ES-I3 (cell line): ENCODE measurements at regions not wholly inside any gene's neighbourhood (a gene's known extent, or its start where the extent isn't known, plus 50 kb on each side); places are given as distances from the start of the nearest gene placed in this dataset.

Experiments used
- H3K36me3 ChIP-seq: 2 replicates; pipeline ENCODE4 v1.6.1; 2013; ENCODE audit warnings: mild to moderate bottlenecking, low read length, control low read depth, moderate library complexity; ENCODE audit not compliant: insufficient read depth
- H3K4me1 ChIP-seq: 2 replicates; pipeline ENCODE4 v1.6.1; 2013; ENCODE audit warnings: mild to moderate bottlenecking, control low read depth, low read length; ENCODE audit not compliant: insufficient read depth
- H3K9ac ChIP-seq: 2 replicates; pipeline ENCODE4 v1.6.1; 2013; ENCODE audit warnings: low read depth, mild to moderate bottlenecking, low read length, moderate library complexity
- H3K9me3 ChIP-seq: 2 replicates; pipeline ENCODE4 v1.6.1; 2013; ENCODE audit warnings: mild to moderate bottlenecking, low read length, moderate library complexity; ENCODE audit not compliant: control insufficient read depth, insufficient read depth

GRCh38 chr14:101137234-101137633 lies 233.7 kb upstream of the RTL1 start:
- H3K36me3 ChIP-seq = no peaks in the 10 kb centered on the region
- H3K9me3 ChIP-seq = no peaks in the 10 kb centered on the region; the same call in 1 of the 2 replicates
- H3K4me1 ChIP-seq = no peaks in the 10 kb centered on the region
- H3K9ac ChIP-seq = no peak overlapping the region

- Histone ChIP-seq H3K4me1 (no peaks in the 10 kb centered on the region; the same call in 1 of the 2 replicates), H3K9ac (no peak overlapping the region), H3K9me3 (no peaks in the 10 kb centered on the region; the same call in 1 of the 2 replicates), H3K36me3 (no peaks in the 10 kb centered on the region)
These were observed 244.3 kb upstream of the RTL1 start for GRCh38 chr14:101147848-101148247.

- H3K36me3 ChIP-seq = no peaks in the 10 kb centered on the region
These were observed 246.6 kb upstream of the RTL1 start for GRCh38 chr14:101150039-101150610.

GRCh38 chr14:101151226-101151926 lies 247.9 kb upstream of the RTL1 start:
- no peaks in the 10 kb centered on the region; the same call in 1 of the 2 replicates for H3K4me1 ChIP-seq
- H3K9ac ChIP-seq = peak overlapping the region; percentile 18; the same call in 1 of the 2 replicates
- H3K9me3 ChIP-seq = peaks cover 2% of the 10 kb centered on the region; the same call in 1 of the 2 replicates
- no peaks in the 10 kb centered on the region for H3K36me3 ChIP-seq

More at GRCh38 chr14:101150039-101150610, 246.6 kb upstream of the RTL1 start:
- Histone ChIP-seq H3K9me3 (no peaks in the 10 kb centered on the region; the same call in 1 of the 2 replicates), H3K9ac (no peak overlapping the region), H3K4me1 (no peaks in the 10 kb centered on the region; the same call in 1 of the 2 replicates)

- peaks cover 5% of the 10 kb centered on the region; the same call in 1 of the 2 replicates for H3K9me3 ChIP-seq
- H3K36me3 ChIP-seq = no peaks in the 10 kb centered on the region
- no peaks in the 10 kb centered on the region; the same call in 1 of the 2 replicates for H3K4me1 ChIP-seq
- no peak overlapping the region; the same call in 1 of the 2 replicates for H3K9ac ChIP-seq
These were observed 248.4 kb upstream of the RTL1 start for GRCh38 chr14:101151927-101152305.

- H3K9me3 ChIP-seq = peaks cover 5% of the 10 kb centered on the region; the same call in 1 of the 2 replicates
- no peak overlapping the region for H3K9ac ChIP-seq
- no peaks in the 10 kb centered on the region; the same call in 1 of the 2 replicates for H3K4me1 ChIP-seq
- no peaks in the 10 kb centered on the region for H3K36me3 ChIP-seq
These were observed 249.3 kb upstream of the RTL1 start for GRCh38 chr14:101152855-101153254.

GRCh38 chr14:101153691-101154090 lies 250.2 kb upstream of the RTL1 start:
- 0 out of 2 replicates have a peak, but pooled peaks cover 5% of the 10 kb centered on the region for H3K9me3 ChIP-seq
- H3K36me3 ChIP-seq = no peaks in the 10 kb centered on the region
- H3K9ac ChIP-seq = no peak overlapping the region
- H3K4me1 ChIP-seq = no peaks in the 10 kb centered on the region; the same call in 1 of the 2 replicates

- H3K9me3 ChIP-seq = 0 out of 2 replicates have a peak, but pooled peaks cover 5% of the 10 kb centered on the region
- H3K9ac ChIP-seq = no peak overlapping the region
- H3K36me3 ChIP-seq = no peaks in the 10 kb centered on the region
- H3K4me1 ChIP-seq = no peaks in the 10 kb centered on the region
These were observed 252.1 kb upstream of the RTL1 start for GRCh38 chr14:101155575-101155974.

GRCh38 chr14:101167428-101167827 lies 263.9 kb upstream of the RTL1 start:
- H3K36me3 ChIP-seq = no peaks in the 10 kb centered on the region
- H3K4me1 ChIP-seq = no peaks in the 10 kb centered on the region
- H3K9me3 ChIP-seq = peaks cover 6% of the 10 kb centered on the region; the same call in 1 of the 2 replicates
- H3K9ac ChIP-seq = no peak overlapping the region

GRCh38 chr14:101169267-101169666 lies 265.7 kb upstream of the RTL1 start:
- no peaks in the 10 kb centered on the region for H3K4me1 ChIP-seq
- no peak overlapping the region for H3K9ac ChIP-seq
- peaks cover 6% of the 10 kb centered on the region; the same call in 1 of the 2 replicates for H3K9me3 ChIP-seq
- no peaks in the 10 kb centered on the region for H3K36me3 ChIP-seq

GRCh38 chr14:101171650-101172049 lies 268.1 kb upstream of the RTL1 start:
- Histone ChIP-seq H3K9me3 (peaks cover 6% of the 10 kb centered on the region; the same call in 1 of the 2 replicates), H3K4me1 (no peaks in the 10 kb centered on the region), H3K9ac (no peak overlapping the region), H3K36me3 (no peaks in the 10 kb centered on the region)

GRCh38 chr14:101173698-101174521 lies 270.4 kb upstream of the RTL1 start:
- Histone ChIP-seq H3K9ac (no peak overlapping the region), H3K9me3 (no peaks in the 10 kb centered on the region), H3K36me3 (no peaks in the 10 kb centered on the region), H3K4me1 (no peaks in the 10 kb centered on the region)

- H3K4me1 ChIP-seq = no peaks in the 10 kb centered on the region
- no peaks in the 10 kb centered on the region for H3K9me3 ChIP-seq
- no peaks in the 10 kb centered on the region for H3K36me3 ChIP-seq
- H3K9ac ChIP-seq = no peak overlapping the region
These were observed 271.0 kb upstream of the RTL1 start for GRCh38 chr14:101174522-101174838.

GRCh38 chr14:101174980-101175606 lies 271.6 kb upstream of the RTL1 start:
- no peaks in the 10 kb centered on the region for H3K36me3 ChIP-seq
- H3K4me1 ChIP-seq = no peaks in the 10 kb centered on the region
- no peak overlapping the region for H3K9ac ChIP-seq
- H3K9me3 ChIP-seq = no peaks in the 10 kb centered on the region; the same call in 1 of the 2 replicates
